Breast epithelium (tissue), 4 donors: ENCODE measurements at regions not wholly inside any gene's neighbourhood (a gene's known extent, or its start where the extent isn't known, plus 50 kb on each side); places are given as distances from the start of the nearest gene placed in this dataset.

Source experiments
- DNase-seq, 2 donors: peaks; one replicate each; pipeline ENCODE4 v3.0.0-alpha.2; 2019; ENCODE audit warnings: low spot score in 2 of 2
- H3K27ac ChIP-seq, 2 donors: fragments of 200-600 bp; sonication (generic) in 1 of 2; one replicate each; pipeline ENCODE4 v1.5.1; 2016 to 2019; ENCODE audit warnings: mild to moderate bottlenecking in 1 of 2
- H3K27me3 ChIP-seq, 2 donors: fragments of 200-600 bp; sonication (generic) in 1 of 2; one replicate each; pipeline versions ENCODE4 v1.5.1 to v1.6.0; 2017 to 2019; ENCODE audit warnings: control low read depth in 1 of 2, mild to moderate bottlenecking in 1 of 2
- H3K36me3 ChIP-seq: fragments of 200-600 bp; one replicate; pipeline ENCODE4 v1.5.1; 2019
- H3K4me1 ChIP-seq, 2 donors: fragments of 200-600 bp; sonication (generic); one replicate each; pipeline ENCODE4 v1.5.1; 2016 to 2019; ENCODE audit warnings: control low read depth in 1 of 2
- H3K4me3 ChIP-seq, 3 donors: fragments of 200-600 bp; sonication (generic); 1 replicate in 2 of 3; 2 replicates in 1 of 3; pipeline ENCODE4 v1.5.1; 2016 to 2019; ENCODE audit warnings: mild to moderate bottlenecking in 3 of 3, moderate library complexity in 2 of 3
- H3K9me3 ChIP-seq, 2 donors: fragments of 200-600 bp; sonication (generic) in 1 of 2; one replicate each; pipeline ENCODE4 v1.5.1; 2016 to 2019; ENCODE audit warnings: control low read depth in 1 of 2
- POLR2A ChIP-seq: fragments of 450-650 bp; IDR thresholded peaks from one replicate; pipeline ENCODE4 v1.6.1; 2016; ENCODE audit warnings: antibody characterized with exemption, mild to moderate bottlenecking, moderate library complexity
- POLR2AphosphoS5 ChIP-seq, 3 donors: sonication (generic); formaldehyde crosslinking; IDR thresholded peaks; one replicate each; pipeline ENCODE4 v1.6.1; 2017; ENCODE audit warnings: antibody characterized with exemption in 3 of 3
- intact Hi-C: fragments of 100-400 bp; cut with DNase I; formaldehyde crosslinking; loops from one replicate; pipeline ENCODE4 v1.15.1; 2023; ENCODE audit warnings: low total_unique reads
- TF ChIP-seq, protein P1 (sequence below), 3 donors: fragments of 450-650 bp; IDR thresholded peaks; one replicate each; pipeline ENCODE4 v1.5.1; 2016 to 2017; ENCODE audit warnings: antibody characterized with exemption in 3 of 3, mild to moderate bottlenecking in 3 of 3, moderate library complexity in 3 of 3

DNA sequence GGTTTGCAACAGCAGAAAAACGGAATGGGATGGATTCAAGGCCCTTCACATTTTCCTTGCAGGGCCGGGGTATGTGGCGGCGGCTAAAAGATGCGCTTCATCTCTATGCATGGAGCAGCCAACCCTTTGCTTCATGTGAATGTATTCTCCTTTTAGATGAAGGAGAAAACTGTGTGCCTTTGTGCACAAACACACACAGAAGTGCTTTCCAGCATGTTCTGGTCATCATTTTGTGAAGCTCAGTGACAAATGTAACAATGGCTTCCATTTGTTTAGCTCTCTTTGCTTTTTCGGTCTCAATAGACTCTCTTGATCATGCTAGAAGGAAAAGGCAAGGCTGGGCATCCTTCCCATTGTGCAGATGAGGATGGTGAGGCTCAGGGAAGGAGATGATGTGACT is 161.7 kb upstream of the MKI67 start:
- no peak overlapping the region for H3K27ac ChIP-seq
- H3K36me3 ChIP-seq = no peaks in the 10 kb centered on the region
- no peaks in the 10 kb centered on the region for H3K4me1 ChIP-seq
- TF ChIP-seq, protein P1, sequence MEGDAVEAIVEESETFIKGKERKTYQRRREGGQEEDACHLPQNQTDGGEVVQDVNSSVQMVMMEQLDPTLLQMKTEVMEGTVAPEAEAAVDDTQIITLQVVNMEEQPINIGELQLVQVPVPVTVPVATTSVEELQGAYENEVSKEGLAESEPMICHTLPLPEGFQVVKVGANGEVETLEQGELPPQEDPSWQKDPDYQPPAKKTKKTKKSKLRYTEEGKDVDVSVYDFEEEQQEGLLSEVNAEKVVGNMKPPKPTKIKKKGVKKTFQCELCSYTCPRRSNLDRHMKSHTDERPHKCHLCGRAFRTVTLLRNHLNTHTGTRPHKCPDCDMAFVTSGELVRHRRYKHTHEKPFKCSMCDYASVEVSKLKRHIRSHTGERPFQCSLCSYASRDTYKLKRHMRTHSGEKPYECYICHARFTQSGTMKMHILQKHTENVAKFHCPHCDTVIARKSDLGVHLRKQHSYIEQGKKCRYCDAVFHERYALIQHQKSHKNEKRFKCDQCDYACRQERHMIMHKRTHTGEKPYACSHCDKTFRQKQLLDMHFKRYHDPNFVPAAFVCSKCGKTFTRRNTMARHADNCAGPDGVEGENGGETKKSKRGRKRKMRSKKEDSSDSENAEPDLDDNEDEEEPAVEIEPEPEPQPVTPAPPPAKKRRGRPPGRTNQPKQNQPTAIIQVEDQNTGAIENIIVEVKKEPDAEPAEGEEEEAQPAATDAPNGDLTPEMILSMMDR (IDR thresholded peaks at IDR 0.05) = no peak
- no peak for TF ChIP-seq POLR2AphosphoS5 (IDR thresholded peaks at IDR 0.05)
- no peak for TF ChIP-seq POLR2A
- no peak for DNase-seq
- no peak overlapping the region for H3K4me3 ChIP-seq
- peaks cover 6 to 19% of the 10 kb centered on the region in 2 donors for H3K9me3 ChIP-seq
- peaks cover 0 to 59% of the 10 kb centered on the region in 2 donors for H3K27me3 ChIP-seq
- intact Hi-C loops = no loop called here

DNA sequence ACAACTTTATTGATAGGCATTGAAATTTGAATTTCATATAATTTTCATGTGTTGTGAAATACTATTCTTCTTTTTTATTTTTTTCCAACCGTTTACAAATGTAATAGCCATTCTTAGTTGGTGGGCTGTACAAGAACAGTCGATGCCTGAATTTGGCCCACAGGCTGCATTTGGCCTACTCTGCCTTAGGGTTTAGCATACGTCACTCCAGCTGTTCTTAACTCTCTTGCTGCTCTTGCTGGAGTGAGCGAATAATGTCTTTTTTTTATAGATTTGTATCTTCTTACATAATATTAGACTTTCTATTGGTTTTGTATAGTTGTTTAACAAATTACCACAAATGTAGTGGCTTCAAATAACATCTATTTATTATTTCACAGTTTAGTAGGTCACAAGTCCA is 163.4 kb upstream of the MKI67 start:
- intact Hi-C loops = no loop called here
- Histone ChIP-seq H3K4me1 (no peaks in the 10 kb centered on the region), H3K36me3 (no peaks in the 10 kb centered on the region), H3K9me3 (peaks cover 6 to 19% of the 10 kb centered on the region in 2 donors), H3K27me3 (peaks cover 0 to 61% of the 10 kb centered on the region in 2 donors), H3K4me3 (no peak overlapping the region), H3K27ac (no peak overlapping the region)
- DNase-seq = no peak
- TF ChIP-seq POLR2A (no peak), POLR2AphosphoS5 (IDR thresholded peaks at IDR 0.05) (no peak)
- TF ChIP-seq, protein P1 (IDR thresholded peaks at IDR 0.05) = no peak

DNA sequence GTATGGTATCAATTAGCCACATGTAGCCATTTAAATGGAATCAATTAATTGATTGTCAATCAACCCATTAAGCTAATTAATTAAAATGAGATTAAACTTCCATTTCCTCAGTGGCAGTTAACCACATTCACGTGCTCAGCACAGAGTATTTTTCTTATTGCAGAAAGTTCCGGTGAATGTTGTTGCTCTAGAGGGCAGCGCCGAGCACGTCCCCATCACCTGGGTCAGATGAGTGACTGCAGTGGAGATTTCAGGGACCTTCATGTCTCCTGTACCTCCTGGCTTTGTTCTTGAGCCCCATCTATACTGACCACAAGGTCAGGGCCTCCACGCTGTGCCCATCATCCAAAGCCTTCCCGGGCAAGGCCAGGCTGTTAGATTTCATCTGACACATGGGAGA is 168.8 kb upstream of the MKI67 start:
- Histone ChIP-seq H3K9me3 (peaks cover 6 to 17% of the 10 kb centered on the region in 2 donors), H3K4me1 (no peaks in the 10 kb centered on the region), H3K27ac (no peak overlapping the region), H3K36me3 (no peaks in the 10 kb centered on the region), H3K27me3 (peaks cover 0 to 9% of the 10 kb centered on the region in 2 donors), H3K4me3 (no peak overlapping the region)
- intact Hi-C loops = no loop called here
- no peak for DNase-seq
- TF ChIP-seq POLR2AphosphoS5 (IDR thresholded peaks at IDR 0.05) (no peak), POLR2A (no peak)
- TF ChIP-seq, protein P1 (IDR thresholded peaks at IDR 0.05) = no peak

DNA sequence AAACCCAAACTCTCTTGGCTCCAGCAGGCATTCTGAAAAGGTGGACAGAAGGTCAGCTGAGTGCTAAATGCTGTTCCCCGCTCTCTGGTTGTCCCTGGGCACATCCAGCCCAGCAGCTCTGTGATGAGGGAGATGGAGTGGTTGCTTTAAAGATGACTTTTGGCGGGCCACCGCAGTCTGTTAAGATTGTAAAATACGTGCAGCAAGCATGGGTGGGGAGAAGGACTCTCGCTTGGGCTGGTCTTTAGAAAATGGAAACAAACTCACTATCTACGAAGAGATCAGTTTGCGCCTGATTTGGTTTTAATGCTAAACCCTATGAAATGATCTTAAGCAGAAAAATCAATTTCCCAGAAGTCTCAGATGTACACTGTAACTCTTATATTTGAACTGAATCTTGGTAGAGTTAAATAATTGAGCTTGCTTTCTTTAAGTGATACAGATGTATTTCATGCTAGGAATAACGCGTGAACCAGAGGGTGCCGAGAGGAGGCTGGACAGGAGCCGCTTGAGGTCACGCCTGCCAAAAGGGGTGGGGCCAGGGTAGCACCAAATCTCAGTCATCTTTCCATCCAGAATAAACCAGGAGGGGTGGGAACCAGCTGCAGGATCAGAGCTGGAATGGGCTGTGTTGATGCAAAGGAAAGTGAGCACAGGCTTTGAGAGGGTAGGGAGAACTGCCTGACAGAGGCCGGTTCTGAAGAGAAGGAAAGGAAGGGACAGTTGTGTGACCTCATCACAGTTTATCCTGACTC is 170.2 kb upstream of the MKI67 start:
- TF ChIP-seq POLR2AphosphoS5 (IDR thresholded peaks at IDR 0.05) (no peak), POLR2A (no peak)
- TF ChIP-seq, protein P1 (IDR thresholded peaks at IDR 0.05) = no peak
- Histone ChIP-seq H3K9me3 (peaks cover under 1 to 2% of the 10 kb centered on the region in 2 donors), H3K4me1 (no peaks in the 10 kb centered on the region), H3K27ac (no peak overlapping the region), H3K36me3 (no peaks in the 10 kb centered on the region), H3K4me3 (no peak overlapping the region), H3K27me3 (peaks cover 0 to 5% of the 10 kb centered on the region in 2 donors)
- no peak for DNase-seq
- intact Hi-C loops = no loop called here

DNA sequence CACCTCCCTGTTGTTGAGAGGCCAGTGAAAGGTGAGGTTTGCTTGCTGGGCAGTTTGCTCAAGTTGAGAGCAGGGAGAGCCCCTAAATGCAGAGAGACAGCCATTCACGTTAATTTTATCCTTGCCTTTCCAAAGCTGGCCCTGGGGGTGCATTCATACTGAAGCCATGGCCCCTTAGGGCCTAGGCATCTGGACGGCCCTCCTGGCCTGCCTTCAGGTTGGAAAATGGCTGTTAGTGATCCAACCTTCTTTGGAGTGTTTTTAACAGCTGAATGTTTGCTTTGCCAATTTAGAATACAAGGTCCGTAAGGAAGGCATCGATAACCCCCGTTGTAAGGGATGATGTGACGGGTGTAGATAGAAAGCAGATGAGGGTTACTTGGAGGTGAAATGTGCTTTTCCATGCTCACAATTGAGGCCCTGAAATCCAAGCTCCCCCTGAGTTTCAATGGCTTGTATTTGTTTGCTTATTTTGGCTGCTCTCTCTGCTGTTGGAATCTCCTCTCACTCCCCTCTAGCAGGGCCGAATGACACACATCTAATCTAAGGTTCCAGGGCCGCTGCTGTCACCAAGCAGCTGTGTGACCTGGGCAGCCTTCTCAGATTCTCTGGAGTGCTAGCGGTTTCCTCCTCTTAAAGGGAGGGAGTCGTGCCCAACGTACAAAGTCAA is 171.6 kb upstream of the MKI67 start:
- H3K4me3 ChIP-seq = no peak overlapping the region
- no peaks in the 10 kb centered on the region for H3K36me3 ChIP-seq
- peaks cover 0 to 8% of the 10 kb centered on the region in 2 donors for H3K9me3 ChIP-seq
- no peaks in the 10 kb centered on the region for H3K4me1 ChIP-seq
- intact Hi-C loops = no loop called here
- peaks cover 0 to 5% of the 10 kb centered on the region in 2 donors for H3K27me3 ChIP-seq
- no peak for DNase-seq
- no peak overlapping the region for H3K27ac ChIP-seq
- TF ChIP-seq POLR2AphosphoS5 (IDR thresholded peaks at IDR 0.05) (no peak), POLR2A (no peak)
- TF ChIP-seq, protein P1 (IDR thresholded peaks at IDR 0.05) = no peak
